Panc1 (cell line): ENCODE measurements at regions not wholly inside any gene's neighbourhood (a gene's known extent, or its start where the extent isn't known, plus 50 kb on each side); places are given as distances from the start of the nearest gene placed in this dataset.

Experiments used
- POLR2AphosphoS5 ChIP-seq: IDR thresholded peaks from 2 replicates; pipeline ENCODE4 v1.6.1; 2012; ENCODE audit warnings: mild to moderate bottlenecking, low read depth, low read length, moderate library complexity
- SIN3A ChIP-seq: IDR thresholded peaks from 2 replicates; pipeline ENCODE4 v1.6.1; 2012; ENCODE audit warnings: low read depth, mild to moderate bottlenecking, low read length, moderate library complexity, borderline replicate concordance; ENCODE audit not compliant: insufficient read depth
- TF ChIP-seq, protein P1 (sequence below): fragments of 450-650 bp; IDR thresholded peaks from 2 replicates; pipeline ENCODE4 v1.5.1; 2017; ENCODE audit warnings: mild to moderate bottlenecking
- TF ChIP-seq, protein P2 (sequence below), 2 experiments: IDR thresholded peaks; 2 replicates each; pipeline ENCODE4 v1.6.1; 2011 to 2012; ENCODE audit warnings: low read depth in 2 of 2, control low read depth in 1 of 2, low read length in 1 of 2, mild to moderate bottlenecking in 1 of 2, moderate library complexity in 1 of 2; ENCODE audit not compliant: insufficient read depth in 1 of 2

DNA sequence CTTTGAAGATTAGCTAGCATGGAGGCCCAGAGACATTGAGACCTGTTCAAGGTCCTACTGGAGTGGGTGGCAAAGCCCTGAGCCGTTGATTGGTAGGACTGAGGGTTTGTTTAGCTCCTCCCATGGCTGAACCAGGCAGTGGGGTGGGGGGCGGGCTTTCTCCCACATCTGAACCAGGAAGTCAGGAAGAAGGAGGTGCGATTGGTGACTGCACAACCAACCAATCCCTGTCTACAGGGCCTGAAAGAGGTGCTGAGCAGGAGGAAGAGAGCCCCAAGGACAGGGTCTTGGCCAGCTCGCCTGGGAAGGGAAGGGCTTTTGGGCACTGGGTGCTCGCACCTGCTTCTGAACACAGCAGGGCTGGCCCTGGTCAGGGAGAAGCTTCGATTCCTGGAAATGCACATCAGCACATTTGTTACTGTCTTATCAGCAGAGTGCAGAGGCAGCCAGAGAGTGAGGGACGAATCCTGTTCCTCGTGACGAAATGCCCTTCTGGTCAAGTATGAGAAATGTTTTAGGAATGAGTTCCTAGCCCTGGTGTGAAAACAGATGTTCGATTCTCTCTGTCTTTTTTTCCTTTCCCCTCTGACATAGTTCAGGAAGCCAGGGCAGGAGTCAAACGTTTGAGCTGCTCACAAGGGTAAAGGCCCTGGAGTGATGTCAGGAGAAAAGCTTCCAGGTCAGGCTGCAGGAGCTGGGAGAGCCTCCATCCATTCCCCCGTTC is 294.8 kb upstream of the KLF4 start:
- TF ChIP-seq, protein P1, sequence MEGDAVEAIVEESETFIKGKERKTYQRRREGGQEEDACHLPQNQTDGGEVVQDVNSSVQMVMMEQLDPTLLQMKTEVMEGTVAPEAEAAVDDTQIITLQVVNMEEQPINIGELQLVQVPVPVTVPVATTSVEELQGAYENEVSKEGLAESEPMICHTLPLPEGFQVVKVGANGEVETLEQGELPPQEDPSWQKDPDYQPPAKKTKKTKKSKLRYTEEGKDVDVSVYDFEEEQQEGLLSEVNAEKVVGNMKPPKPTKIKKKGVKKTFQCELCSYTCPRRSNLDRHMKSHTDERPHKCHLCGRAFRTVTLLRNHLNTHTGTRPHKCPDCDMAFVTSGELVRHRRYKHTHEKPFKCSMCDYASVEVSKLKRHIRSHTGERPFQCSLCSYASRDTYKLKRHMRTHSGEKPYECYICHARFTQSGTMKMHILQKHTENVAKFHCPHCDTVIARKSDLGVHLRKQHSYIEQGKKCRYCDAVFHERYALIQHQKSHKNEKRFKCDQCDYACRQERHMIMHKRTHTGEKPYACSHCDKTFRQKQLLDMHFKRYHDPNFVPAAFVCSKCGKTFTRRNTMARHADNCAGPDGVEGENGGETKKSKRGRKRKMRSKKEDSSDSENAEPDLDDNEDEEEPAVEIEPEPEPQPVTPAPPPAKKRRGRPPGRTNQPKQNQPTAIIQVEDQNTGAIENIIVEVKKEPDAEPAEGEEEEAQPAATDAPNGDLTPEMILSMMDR: no peak
- TF ChIP-seq, protein P2, sequence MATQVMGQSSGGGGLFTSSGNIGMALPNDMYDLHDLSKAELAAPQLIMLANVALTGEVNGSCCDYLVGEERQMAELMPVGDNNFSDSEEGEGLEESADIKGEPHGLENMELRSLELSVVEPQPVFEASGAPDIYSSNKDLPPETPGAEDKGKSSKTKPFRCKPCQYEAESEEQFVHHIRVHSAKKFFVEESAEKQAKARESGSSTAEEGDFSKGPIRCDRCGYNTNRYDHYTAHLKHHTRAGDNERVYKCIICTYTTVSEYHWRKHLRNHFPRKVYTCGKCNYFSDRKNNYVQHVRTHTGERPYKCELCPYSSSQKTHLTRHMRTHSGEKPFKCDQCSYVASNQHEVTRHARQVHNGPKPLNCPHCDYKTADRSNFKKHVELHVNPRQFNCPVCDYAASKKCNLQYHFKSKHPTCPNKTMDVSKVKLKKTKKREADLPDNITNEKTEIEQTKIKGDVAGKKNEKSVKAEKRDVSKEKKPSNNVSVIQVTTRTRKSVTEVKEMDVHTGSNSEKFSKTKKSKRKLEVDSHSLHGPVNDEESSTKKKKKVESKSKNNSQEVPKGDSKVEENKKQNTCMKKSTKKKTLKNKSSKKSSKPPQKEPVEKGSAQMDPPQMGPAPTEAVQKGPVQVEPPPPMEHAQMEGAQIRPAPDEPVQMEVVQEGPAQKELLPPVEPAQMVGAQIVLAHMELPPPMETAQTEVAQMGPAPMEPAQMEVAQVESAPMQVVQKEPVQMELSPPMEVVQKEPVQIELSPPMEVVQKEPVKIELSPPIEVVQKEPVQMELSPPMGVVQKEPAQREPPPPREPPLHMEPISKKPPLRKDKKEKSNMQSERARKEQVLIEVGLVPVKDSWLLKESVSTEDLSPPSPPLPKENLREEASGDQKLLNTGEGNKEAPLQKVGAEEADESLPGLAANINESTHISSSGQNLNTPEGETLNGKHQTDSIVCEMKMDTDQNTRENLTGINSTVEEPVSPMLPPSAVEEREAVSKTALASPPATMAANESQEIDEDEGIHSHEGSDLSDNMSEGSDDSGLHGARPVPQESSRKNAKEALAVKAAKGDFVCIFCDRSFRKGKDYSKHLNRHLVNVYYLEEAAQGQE (IDR thresholded peaks at IDR 0.05; ENCODE audit: insufficient read depth in 1 of 2, low read depth in 2 of 2, low read length in 1 of 2): no peak
- TF ChIP-seq POLR2AphosphoS5 (no peak), SIN3A (no peak)
